Suprapubic skin (tissue), 4 donors: ENCODE measurements at regions not wholly inside any gene's neighbourhood (a gene's known extent, or its start where the extent isn't known, plus 50 kb on each side); places are given as distances from the start of the nearest gene placed in this dataset.
A peak's percentile ranks its signal among the peaks of the same experiment; 100 is the strongest.

Experiments
- DNase-seq, 2 donors: peaks; one replicate each; pipeline ENCODE4 v3.0.0-alpha.2; 2019; ENCODE audit warnings: low spot score in 2 of 2
- H3K27ac ChIP-seq: fragments of 200-600 bp; sonication (generic); one replicate; pipeline ENCODE4 v1.5.1; 2019
- H3K27me3 ChIP-seq: fragments of 200-600 bp; sonication (generic); one replicate; pipeline ENCODE4 v1.5.1; 2019
- H3K36me3 ChIP-seq: fragments of 200-600 bp; sonication (generic); one replicate; pipeline ENCODE4 v1.5.1; 2019
- H3K4me1 ChIP-seq: fragments of 200-600 bp; sonication (generic); one replicate; pipeline ENCODE4 v1.5.1; 2019
- H3K4me3 ChIP-seq: fragments of 200-600 bp; sonication (generic); one replicate; pipeline ENCODE4 v1.5.1; 2019; ENCODE audit warnings: mild to moderate bottlenecking
- H3K9me3 ChIP-seq: fragments of 200-600 bp; sonication (generic); one replicate; pipeline ENCODE4 v1.5.1; 2019
- CTCF ChIP-seq, 2 donors: fragments of 200-600 bp in 1 of 2; fragments of 450-650 bp in 1 of 2; sonication (generic) in 1 of 2; IDR thresholded peaks; one replicate each; pipeline ENCODE4 v1.5.1; 2016 to 2019; ENCODE audit warnings: antibody characterized with exemption in 2 of 2, mild to moderate bottlenecking in 1 of 2, moderate library complexity in 1 of 2
- EP300 ChIP-seq: sonication (generic); formaldehyde crosslinking; IDR thresholded peaks from one replicate; pipeline ENCODE4 v1.6.1; 2017; ENCODE audit warnings: antibody characterized with exemption
- POLR2A ChIP-seq, 2 donors: fragments of 450-650 bp; IDR thresholded peaks; one replicate each; pipeline ENCODE4 v1.6.1; 2017; ENCODE audit warnings: antibody characterized with exemption in 2 of 2, mild to moderate bottlenecking in 2 of 2, moderate library complexity in 2 of 2
- POLR2AphosphoS5 ChIP-seq, 3 donors: sonication (generic); formaldehyde crosslinking; IDR thresholded peaks; one replicate each; pipeline ENCODE4 v1.6.1; 2017; ENCODE audit warnings: antibody characterized with exemption in 3 of 3
- WGBS: methylation state at CpG from one replicate; pipeline ENCODE4 v1.1.5; 2018; 5-methylcytosine and 5-hydroxymethylcytosine counted together

- H3K36me3 ChIP-seq: no peaks in the 10 kb centered on the region
These were observed 411.6 kb upstream of the CADM2 start for GRCh38 chr3:84547207-84547606.

DNA sequence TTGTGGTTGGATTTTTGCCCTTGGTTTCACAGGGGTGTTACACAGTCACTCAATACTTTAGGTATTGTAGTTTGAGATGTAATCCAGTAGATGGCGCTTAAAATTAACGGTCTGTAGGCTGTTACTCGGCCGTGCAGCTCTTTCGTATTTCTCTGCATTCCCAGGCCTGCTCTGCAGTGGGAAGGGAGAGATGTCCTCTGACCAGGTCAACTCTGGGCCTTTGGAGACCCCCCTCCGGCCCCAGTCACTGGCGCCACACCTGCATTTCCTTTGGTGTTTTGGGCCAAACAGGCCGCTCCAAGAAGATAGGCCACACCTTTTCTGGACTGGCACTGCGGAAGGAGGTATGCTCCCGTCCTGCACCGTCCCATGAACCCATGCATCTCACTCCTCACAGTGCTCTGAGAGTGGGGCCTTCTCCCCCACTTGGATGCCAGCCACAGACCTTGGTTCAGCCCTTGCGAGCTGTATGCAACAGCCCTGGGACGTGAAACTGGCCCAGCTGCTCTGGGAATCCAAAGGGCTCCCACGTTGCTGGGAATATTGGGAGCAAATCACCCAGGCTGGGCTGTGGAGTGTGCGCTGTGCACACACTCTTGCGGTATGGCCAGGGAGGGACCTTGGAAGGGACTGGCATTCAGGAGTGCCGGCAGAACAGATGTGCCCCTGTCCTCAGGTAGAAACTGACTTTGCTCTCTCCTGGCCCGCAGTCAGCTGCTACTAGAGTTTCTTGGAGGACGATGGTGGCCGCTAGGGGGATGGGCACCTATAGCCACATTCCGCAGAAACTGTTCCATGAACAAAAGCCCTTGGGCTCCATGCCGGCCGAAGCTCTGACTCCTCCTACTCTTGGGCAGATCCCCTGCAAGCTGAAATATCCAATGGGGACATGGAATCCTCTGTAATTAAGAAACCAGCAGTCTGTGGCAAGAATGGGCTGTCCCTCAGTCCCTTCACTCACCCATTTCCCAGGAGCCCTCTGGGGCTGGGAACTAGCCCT lies 410.5 kb upstream of the CADM2 start:
- no peaks in the 10 kb centered on the region for H3K36me3 ChIP-seq
- no peak overlapping the region for H3K27ac ChIP-seq
- no peaks in the 10 kb centered on the region for H3K9me3 ChIP-seq
- H3K4me3 ChIP-seq: no peak overlapping the region
- H3K4me1 ChIP-seq: no peaks in the 10 kb centered on the region
- WGBS: 44% methylated on average over 18 of the region's 23 CpGs
- no peak for DNase-seq
- H3K27me3 ChIP-seq: no peaks in the 10 kb centered on the region
- TF ChIP-seq POLR2A (IDR thresholded peaks at IDR 0.05) (no peak), EP300 (no peak), CTCF (IDR thresholded peaks at IDR 0.05) (peak in 1 of 2 donors; percentile 37), POLR2AphosphoS5 (IDR thresholded peaks at IDR 0.05) (no peak)

More at GRCh38 chr3:84547207-84547606, 411.6 kb upstream of the CADM2 start:
- Histone ChIP-seq H3K27ac (no peak overlapping the region), H3K27me3 (no peaks in the 10 kb centered on the region), H3K4me3 (no peak overlapping the region), H3K4me1 (no peaks in the 10 kb centered on the region), H3K9me3 (no peaks in the 10 kb centered on the region)
- 72% methylated on average over 3 of the region's 3 CpGs for WGBS
- no peak for TF ChIP-seq CTCF (IDR thresholded peaks at IDR 0.05)
- no peak for TF ChIP-seq POLR2AphosphoS5 (IDR thresholded peaks at IDR 0.05)
- TF ChIP-seq EP300: no peak
- no peak for TF ChIP-seq POLR2A (IDR thresholded peaks at IDR 0.05)
- DNase-seq: no peak

DNA sequence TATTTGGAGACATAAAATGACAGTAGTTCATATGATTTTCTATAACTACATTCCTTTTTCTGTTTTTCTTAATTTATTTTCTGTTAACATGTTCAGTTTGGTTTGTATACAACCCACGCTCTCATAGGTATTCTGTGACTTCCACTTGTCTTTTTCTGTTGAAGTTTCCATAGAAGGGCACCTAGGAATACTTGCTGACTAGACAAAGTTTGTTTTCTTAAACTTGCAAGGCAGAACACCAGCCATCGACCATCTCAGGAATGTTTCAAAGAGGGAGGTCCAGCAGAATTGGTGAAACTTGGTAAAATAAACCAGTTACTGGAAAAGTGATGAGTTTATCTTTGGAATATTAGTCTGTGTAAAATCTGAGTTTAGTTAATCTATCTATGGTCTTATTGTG lies 403.2 kb upstream of the CADM2 start:
- H3K4me3 ChIP-seq: no peak overlapping the region
- no peaks in the 10 kb centered on the region for H3K4me1 ChIP-seq
- no peak for DNase-seq
- no peaks in the 10 kb centered on the region for H3K27me3 ChIP-seq
- no peaks in the 10 kb centered on the region for H3K36me3 ChIP-seq
- 78% methylated on average over 2 of the region's 2 CpGs for WGBS
- H3K27ac ChIP-seq: no peak overlapping the region
- H3K9me3 ChIP-seq: no peaks in the 10 kb centered on the region
- TF ChIP-seq EP300 (no peak), POLR2AphosphoS5 (IDR thresholded peaks at IDR 0.05) (no peak), CTCF (IDR thresholded peaks at IDR 0.05) (no peak)

- no peak for DNase-seq
- 60% methylated on average over 3 of the region's 3 CpGs for WGBS
- H3K27ac ChIP-seq: no peak overlapping the region
- no peaks in the 10 kb centered on the region for H3K4me1 ChIP-seq
- TF ChIP-seq POLR2AphosphoS5 (IDR thresholded peaks at IDR 0.05) (no peak), EP300 (no peak), POLR2A (IDR thresholded peaks at IDR 0.05) (no peak), CTCF (IDR thresholded peaks at IDR 0.05) (no peak)
- no peaks in the 10 kb centered on the region for H3K36me3 ChIP-seq
- H3K27me3 ChIP-seq: no peaks in the 10 kb centered on the region
- no peaks in the 10 kb centered on the region for H3K9me3 ChIP-seq
- no peak overlapping the region for H3K4me3 ChIP-seq
These were observed 392.5 kb upstream of the CADM2 start for GRCh38 chr3:84566256-84566655.

GRCh38 chr3:84567796-84568195 lies 391.0 kb upstream of the CADM2 start:
- TF ChIP-seq POLR2A (IDR thresholded peaks at IDR 0.05) (no peak), EP300 (no peak), POLR2AphosphoS5 (IDR thresholded peaks at IDR 0.05) (no peak), CTCF (IDR thresholded peaks at IDR 0.05) (no peak)
- H3K27me3 ChIP-seq: no peaks in the 10 kb centered on the region
- no peak overlapping the region for H3K27ac ChIP-seq
- no peak overlapping the region for H3K4me3 ChIP-seq
- no peak for DNase-seq
- H3K4me1 ChIP-seq: no peaks in the 10 kb centered on the region
- 92% methylated on average over 4 of the region's 4 CpGs for WGBS
- no peaks in the 10 kb centered on the region for H3K9me3 ChIP-seq
- no peaks in the 10 kb centered on the region for H3K36me3 ChIP-seq
